Epithelial cell of proximal tubule (primary cell): ENCODE measurements at regions not wholly inside any gene's neighbourhood (a gene's known extent, or its start where the extent isn't known, plus 50 kb on each side); places are given as distances from the start of the nearest gene placed in this dataset.
"Not testable (repeated sequence)": the region's sequence is repeated elsewhere in the genome, so short reads cannot be mapped to it uniquely, and the experiment has no call there.

Experiments used
- DNase-seq: peaks from one replicate; pipeline ENCODE4 v3.0.0-alpha.2; 2011; ENCODE audit warnings: low read depth
- H3K4me3 ChIP-seq: 2 replicates; pipeline ENCODE4 v1.5.1; 2011; ENCODE audit warnings: low read depth, mild to moderate bottlenecking, low read length
- CTCF ChIP-seq: conservative IDR thresholded peaks from 2 replicates; pipeline ENCODE4 v1.5.1; 2012; ENCODE audit warnings: low read depth, mild to moderate bottlenecking, low read length

- TF ChIP-seq CTCF = no peak
- H3K4me3 ChIP-seq = no peak overlapping the region
- no peak for DNase-seq
Observed at GRCh38 chr2:54040250-54040649, 69.5 kb upstream of the PSME4 start.

GRCh38 chr2:54038835-54039234, 68.0 kb upstream of the PSME4 start:
- no peak for TF ChIP-seq CTCF
- peak; percentile 9 for DNase-seq
- H3K4me3 ChIP-seq = no peak overlapping the region

GRCh38 chr2:54031288-54031687, 60.5 kb upstream of the PSME4 start:
- DNase-seq, H3K4me3 ChIP-seq: not testable (repeated sequence)

GRCh38 chr2:54030806-54031205, 60.0 kb upstream of the PSME4 start:
- DNase-seq = no peak
- TF ChIP-seq CTCF = no peak

GRCh38 chr2:54030396-54030741, 59.6 kb upstream of the PSME4 start:
- no peak for TF ChIP-seq CTCF
- H3K4me3 ChIP-seq = no peak overlapping the region
- no peak for DNase-seq

More at GRCh38 chr2:54030806-54031205, 60.0 kb upstream of the PSME4 start:
- H3K4me3 ChIP-seq = no peak overlapping the region

GRCh38 chr2:54029721-54030395, 59.1 kb upstream of the PSME4 start:
- DNase-seq = no peak
- TF ChIP-seq CTCF = no peak
- H3K4me3 ChIP-seq = no peak overlapping the region

- not testable (repeated sequence) for H3K4me3 ChIP-seq, DNase-seq
Observed at GRCh38 chr2:54025463-54026075, 54.8 kb upstream of the PSME4 start.

- TF ChIP-seq CTCF = no peak
- no peak overlapping the region for H3K4me3 ChIP-seq
- no peak for DNase-seq
Observed at GRCh38 chr2:54024576-54024975, 53.8 kb upstream of the PSME4 start.
